Stimulated activated CD8-positive, alpha-beta memory T cell treated with anti-CD3 and anti-CD28 coated beads, Interleukin-2, amount 100 ng/mL, for 48 hours (primary cell): ENCODE measurements at regions not wholly inside any gene's neighbourhood (a gene's known extent, or its start where the extent isn't known, plus 50 kb on each side); places are given as distances from the start of the nearest gene placed in this dataset.

Source experiments
- DNase-seq, 2 donors: peaks; one replicate each; pipeline ENCODE4 v3.0.0-alpha.2; 2020; ENCODE audit warnings: low read depth in 2 of 2

DNA sequence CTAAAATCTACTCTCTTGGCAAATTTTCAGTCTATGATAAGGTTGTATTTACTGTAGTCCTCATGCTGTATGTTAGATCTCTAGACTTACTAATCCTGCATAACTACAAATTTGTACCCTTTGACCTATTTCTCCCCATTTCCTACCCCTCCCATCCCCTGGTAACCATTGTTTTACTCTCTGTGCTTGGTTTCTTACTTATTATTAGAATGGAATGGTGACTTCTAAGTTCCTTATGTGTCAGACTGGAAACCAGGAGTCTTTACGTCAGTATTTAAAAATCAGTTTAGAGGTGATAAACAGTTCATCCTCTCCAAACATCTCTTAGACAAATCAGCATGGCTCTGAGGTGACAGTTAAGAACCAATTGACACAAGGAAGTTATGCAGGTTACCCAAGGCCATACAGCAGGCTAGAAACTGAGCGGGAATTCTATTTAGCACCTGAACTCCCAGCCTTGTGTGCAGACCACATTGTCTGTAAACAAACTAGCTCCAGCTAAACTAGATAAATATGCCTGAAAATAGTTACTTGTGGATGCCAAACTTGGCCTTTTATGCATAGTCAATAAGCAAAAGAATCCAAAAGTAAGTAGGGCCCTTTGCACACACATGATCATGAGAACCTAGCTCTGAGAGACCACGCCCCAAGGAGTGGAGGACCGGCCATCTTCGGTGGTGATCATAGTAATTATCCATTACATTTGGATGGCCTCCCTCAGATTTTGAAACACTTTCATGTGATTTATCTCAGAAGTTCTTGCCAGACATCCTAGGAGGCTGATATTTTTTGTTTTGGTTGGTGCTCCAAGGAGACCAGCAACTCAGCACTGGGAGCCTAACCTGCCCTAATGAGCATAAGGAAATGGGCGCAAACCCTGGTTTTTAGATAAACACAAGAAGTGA lies 72.3 kb upstream of the BOC start:
- no peak for DNase-seq

DNA sequence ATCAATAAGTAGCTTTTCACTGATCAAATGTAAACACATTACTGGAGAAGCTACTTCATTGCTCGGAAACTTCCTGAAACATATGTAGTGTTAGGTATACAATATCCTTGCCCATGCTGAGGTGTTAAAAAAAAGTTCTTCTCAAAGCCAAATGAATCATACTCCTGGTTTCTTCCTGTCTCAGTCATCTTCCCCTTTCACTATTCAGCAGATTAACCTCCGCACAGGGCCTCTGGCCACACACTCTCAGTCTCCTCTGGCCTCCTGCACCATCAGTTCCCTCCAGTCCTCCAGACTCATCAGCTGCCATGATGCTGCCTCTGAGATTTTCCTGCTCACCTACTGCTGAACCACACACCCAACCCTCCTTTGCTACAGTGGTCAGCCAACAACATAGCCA lies 70.5 kb upstream of the BOC start:
- DNase-seq = peak in 1 of 2 donors; percentile 1

DNA sequence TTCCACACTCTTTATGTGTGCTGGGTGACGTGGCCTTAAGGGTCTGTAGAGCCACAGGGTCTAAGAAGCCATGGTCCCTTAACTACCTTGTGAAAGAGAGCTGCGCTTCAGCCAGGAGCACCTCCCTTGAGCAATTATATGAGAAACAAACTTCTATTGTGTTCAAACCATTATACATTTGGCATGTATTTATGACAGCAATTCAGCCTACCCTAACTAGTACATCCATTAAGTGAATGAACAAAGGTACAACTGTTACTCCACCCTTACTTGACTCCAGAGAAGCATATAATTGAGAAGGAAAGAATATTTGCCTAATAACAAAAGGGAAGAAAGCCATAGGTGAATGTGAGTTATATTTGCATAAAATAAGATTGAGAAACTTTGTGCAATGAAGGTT lies 69.8 kb upstream of the BOC start:
- DNase-seq = no peak

DNA sequence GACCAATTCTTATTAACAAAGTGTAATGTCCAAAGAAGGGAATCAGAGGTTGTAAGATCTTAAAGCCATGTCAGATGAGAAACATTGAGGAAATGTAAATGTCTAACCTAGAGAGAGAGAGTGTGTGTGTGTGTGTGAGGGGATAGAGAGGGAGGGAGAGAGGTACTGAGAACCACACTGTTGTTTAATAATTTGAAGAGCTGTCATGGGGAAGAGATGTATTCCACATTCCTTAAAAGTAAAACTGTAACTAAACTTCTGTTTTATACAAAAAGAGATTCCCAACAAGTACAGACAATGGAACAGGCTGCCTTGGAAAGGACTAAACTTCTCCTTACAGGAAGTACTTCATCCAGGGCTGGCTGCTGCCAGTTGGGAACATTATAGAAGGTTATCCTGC lies 68.9 kb upstream of the BOC start:
- no peak for DNase-seq

DNA sequence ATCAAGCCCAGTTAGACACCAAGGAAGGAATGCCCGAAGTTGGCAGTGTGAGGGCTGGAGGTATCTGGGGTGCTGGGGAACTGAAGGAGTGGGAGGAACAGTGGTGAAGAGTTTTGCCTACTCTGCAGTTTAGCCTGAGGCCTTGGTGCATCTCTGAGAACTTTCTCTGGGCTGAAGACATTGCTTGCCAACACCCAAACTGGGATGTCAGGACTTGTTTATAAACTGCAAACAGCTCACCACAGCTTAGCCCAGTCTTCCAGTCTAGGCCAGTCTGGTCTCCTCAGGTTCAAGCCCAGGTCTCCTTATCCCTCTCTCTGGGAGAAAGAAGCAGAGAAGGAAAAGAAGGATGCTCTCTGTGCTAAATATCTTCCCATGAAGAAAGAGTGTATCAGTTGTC lies 68.0 kb upstream of the BOC start:
- DNase-seq = no peak

DNA sequence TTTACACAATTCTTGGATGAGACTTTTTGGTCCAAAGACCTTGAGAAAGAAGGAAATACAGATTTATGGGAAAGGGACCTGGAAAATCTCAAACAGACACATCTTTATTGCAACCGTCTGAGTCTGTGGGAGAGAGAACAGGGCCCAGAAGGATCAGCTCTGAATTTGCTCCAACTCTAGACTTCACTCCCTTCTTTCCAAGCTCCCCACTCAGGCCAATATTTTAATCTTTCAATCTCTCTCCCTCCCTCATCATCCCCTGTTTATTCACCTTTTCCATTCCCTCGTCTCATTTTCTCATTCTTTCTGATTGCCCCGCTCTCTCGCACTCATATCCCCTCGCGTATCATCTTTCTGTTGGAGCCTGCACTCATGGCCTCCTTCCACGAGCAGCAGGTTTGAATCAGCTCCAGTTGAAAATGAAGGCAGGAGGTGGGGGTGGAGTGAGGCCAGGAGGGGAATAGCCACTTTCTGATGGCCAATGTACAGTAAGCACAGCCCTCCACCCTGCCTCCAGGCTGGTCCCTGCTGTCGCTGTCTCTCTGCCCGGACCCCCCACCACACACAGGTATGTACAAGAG lies 63.6 kb upstream of the BOC start:
- no peak for DNase-seq

DNA sequence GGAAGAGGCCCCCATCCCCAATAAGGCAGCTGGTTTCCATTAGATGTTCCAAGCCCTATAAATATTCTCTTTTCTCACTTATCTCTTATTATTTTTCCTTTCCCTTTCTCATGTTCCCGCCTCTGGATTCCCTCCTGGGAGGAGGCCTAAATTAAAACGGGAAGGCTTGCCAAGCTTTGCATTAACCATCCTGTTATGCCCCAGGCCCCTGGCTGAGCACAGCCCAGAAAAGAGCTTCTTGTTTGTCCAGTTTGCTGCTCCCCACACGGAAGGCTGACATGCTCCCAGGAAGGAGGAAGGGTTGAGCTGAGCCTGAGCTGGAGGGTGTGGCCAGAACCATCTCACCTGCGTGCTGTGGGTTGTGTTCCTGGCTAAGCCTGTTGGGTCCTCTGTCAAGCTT lies 63.1 kb upstream of the BOC start:
- no peak for DNase-seq

DNA sequence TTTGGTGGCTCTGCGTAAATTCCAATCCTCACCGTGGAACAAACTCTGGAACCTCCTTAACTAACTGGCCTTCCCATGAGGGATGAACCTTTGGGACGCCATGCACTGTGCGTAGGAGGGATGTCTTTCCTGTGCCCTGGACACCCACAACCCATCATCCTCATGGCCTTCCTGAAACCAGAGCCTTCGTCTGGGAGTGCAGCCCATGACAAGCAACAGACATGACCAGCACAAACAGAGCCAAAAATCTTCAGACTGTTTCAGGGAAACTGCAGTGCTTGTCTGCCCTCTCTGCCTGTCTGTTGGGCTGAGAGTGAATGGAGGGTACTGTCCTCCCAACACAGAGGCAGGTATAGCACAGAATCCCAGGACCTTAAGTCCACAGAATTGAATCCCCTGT lies 61.1 kb upstream of the BOC start:
- DNase-seq = no peak

DNA sequence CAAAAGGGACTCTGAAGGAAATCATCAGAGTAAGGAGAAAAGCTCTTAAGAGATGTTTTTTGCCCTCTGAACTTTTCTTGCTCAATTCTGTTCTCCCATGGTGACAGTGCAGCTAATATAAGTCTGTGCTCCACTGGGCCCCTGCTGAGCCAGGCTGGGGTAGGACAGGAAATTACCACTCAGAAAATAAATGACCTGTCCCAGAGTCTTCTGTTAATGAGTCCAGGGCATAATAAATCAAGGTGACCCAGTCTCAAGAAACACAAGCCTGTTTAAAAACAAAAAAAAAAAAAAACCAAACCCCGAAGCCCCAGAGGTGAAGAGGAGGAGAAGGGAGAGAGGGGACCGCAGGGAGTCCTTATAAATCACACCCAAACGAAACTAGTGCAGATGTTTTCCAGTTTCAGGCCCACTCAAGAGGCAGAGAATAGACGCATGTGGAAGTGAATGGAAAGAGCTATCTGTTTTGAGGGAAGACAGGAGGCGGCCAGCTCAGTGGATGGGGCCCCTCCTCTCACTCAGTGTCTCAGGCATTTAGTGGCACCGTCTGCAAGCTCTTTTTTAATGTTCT lies 59.8 kb upstream of the BOC start:
- no peak for DNase-seq

DNA sequence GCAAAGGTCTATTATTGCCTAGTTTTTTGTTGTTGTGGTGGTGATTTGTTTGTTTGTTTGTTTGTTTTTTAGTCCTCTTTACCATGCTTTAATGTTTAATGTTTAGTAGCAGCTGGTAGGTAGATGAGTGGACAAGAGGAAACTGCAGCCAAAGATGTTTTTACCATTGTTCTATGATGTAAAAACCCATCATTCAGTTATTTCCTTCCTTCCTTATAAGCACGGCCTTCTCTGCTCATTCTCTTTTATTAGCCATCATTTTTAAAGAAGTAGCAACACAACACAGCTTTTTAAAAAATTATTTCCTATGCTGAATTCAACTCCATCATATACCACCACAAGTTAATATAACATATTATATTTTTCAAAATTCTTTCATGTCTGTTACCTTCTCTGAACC lies 58.5 kb upstream of the BOC start:
- no peak for DNase-seq

DNA sequence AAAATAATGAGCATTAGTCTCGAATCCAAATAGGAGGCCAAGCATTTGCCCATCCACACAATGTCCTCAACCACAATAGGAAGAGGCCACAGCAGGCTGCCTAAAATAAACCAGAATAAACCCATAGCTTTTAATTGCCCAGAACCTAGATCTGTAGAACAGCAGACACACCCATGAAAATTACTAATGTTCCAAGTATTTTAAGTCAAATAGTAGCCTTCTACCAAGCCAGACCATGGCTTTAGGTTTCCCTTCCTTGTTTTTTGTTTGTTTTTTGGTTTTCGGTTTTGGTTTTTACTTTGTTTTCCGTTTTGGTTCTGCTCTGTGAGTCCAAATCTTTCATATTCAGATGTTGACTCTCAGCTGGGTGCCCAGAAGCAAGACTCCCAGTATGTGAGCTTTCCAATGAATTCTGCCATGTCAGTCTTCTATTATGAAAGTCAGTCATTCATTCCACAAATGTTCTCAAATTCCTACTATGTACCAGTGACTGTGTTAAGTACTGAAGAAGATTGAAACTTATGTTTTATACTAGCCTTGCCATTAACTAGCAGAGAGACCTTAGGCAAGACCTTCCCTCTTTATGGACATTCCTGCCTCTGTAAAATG lies 57.8 kb upstream of the BOC start:
- DNase-seq = no peak

DNA sequence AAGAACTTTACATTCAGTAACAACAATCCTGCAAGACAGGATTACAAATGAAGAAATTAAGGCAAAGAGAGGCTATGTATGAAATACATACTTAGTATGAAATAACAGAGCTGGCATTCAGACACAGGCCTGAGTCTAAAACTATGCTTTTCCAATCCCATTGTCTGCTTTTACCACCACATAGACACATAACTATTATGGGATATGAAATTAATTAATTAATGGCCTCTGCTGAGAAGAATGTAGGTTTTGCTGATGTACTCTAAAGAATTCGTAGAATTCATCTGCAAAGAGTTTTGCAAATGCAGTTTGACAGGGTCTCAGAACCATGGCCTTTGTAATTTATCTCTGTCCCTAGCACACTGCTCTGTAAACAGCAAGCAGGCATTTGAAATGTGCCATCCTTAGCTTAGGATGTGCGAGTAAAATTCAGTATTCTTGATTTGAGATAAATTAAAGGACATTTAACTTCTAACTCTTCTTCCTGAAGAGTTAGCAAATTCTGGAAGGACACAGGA lies 54.5 kb upstream of the BOC start:
- no peak for DNase-seq

DNA sequence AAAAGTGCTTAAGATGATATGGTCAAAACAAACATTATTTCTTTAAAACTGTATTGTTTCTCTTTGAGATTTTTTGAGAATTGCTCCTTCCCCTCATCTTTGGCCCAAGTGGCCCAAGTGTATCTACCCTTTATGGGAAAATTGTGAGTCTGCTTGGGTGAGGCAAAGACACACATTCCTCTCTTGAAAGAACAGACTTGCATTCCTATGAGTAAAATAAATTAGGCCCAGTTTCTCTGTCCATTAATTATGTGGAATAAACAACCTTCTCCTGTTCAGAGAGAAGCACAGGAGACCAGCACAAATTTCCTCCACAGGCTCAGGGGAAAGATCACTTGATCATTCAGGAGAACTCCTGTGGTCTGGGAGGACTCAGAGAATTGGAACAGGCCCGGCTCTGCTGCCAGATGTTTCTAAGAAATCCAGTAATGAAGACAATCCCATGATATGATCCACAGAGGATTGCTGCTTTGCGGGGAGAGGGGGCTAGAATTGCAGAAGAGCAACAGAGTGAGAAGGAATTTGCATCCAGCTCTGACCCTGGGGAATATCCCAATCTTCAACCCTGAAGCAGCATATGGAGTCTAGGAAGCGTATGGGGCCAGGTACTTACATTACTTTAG lies 53.8 kb upstream of the BOC start:
- DNase-seq = no peak

DNA sequence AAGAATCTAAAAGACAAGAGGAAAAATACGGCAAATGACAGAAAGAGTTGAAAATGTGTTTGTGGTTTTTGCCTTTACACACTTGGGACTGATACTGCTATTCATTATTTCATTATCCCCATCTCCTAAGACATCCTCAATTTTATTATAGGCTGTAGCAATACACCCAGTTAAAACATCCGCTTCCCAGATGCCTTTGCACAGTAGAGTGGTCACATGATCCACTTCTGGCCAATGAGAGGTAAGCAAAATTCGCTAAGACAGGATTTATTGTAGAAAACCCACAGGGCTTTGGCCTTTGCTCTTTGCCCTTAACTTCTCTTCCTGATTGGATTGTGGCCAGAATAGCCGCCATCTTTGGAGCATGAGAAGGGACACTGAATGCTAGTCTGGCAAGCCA lies 53.2 kb upstream of the BOC start:
- DNase-seq = no peak
